Fibroblast of upper back skin (primary cell): ENCODE measurements at regions not wholly inside any gene's neighbourhood (a gene's known extent, or its start where the extent isn't known, plus 50 kb on each side); places are given as distances from the start of the nearest gene placed in this dataset.

ENCODE experiments used
- DNase-seq: peaks from one replicate; pipeline ENCODE4 v3.0.0-alpha.2; 2013

DNA sequence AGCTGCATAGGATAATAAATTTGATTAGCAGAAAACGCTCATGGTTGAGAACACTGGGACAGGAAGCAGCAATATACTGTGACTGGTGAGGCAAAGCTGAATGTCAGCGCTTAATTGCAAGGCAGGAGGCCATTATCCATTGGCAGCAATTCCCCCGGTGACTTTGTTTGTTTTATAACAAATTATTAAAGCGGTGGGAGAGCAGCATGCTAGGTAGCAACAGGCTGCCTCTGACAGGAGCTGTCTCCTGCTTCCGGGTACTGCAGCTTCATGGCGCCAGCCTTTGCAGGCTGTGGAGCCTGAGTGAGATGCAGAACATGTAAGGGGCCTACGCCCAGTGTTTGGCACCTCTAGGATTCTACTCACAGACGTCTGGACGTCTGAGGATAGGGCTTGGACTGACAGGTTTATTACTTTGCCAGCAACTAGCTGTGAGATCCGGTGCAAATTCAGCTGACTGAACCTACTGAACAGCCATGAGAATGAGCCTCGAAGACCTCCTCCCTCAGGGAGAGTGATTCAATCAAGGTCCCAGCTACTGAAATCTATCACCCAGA is 82.1 kb upstream of the SSTR1 start:
- no peak for DNase-seq

DNA sequence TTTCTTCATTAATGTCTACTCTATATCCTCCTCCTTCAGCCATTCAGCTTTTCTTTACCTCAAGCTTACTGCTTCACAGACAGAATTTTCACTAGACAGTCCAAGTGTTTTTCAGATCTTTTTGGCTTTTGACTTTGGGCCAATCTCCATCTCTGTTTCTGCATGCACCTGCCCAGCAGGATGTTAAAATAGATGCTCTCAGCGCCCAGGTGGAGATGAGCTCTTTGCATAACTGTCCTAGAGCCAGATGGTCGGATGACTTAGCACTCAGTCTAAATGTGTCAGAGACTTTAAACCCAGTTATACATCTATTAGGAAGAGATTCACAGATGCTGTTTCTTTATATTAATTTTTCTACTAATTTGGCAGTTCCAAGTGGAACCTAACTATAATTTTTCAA is 80.3 kb upstream of the SSTR1 start:
- DNase-seq: no peak

GRCh38 chr14:38127784-38128183 is 79.9 kb upstream of the SSTR1 start:
- peak; percentile 14 for DNase-seq

DNA sequence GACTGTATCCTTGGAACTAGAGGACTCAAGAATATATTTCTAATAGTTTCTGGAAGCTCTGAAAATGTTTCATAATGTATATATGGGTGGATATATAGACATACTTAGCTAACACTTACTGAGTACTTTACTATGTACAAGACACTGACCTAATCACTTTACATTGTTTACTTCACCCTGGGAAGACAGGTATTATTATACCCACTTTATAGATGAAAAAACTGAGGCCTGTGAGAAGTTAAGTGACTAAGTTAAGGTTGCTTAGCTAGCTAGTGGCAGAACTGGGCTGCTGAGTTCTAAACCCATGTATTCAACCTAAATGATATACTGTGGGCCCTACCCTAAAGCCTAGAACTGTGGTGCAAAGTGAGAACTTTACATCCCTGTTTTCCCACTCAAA is 79.1 kb upstream of the SSTR1 start:
- DNase-seq: no peak

- DNase-seq: no peak
Observed at GRCh38 chr14:38129192-38129591, 78.5 kb upstream of the SSTR1 start.

DNA sequence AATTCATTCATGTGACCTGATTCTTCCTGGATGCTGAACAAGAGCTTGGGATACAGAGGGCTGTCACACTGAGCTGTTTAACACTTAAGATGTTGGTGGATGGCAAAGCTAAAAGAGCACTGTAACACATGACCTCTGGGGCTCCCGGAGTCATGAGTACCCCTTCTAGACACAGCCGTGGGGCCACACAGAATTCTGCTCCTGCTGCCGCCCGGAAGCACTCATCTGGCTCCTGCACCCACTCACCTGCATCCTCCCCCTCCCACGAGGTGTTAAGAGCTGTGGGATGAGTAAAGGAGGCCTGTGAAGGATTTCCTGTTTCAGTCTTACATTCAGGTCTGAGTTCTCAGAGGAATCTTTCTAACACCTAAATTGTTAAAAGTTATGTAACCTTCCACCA is 78.0 kb upstream of the SSTR1 start:
- DNase-seq: no peak

- no peak for DNase-seq
Observed at GRCh38 chr14:38134416-38135030, 73.2 kb upstream of the SSTR1 start.

DNA sequence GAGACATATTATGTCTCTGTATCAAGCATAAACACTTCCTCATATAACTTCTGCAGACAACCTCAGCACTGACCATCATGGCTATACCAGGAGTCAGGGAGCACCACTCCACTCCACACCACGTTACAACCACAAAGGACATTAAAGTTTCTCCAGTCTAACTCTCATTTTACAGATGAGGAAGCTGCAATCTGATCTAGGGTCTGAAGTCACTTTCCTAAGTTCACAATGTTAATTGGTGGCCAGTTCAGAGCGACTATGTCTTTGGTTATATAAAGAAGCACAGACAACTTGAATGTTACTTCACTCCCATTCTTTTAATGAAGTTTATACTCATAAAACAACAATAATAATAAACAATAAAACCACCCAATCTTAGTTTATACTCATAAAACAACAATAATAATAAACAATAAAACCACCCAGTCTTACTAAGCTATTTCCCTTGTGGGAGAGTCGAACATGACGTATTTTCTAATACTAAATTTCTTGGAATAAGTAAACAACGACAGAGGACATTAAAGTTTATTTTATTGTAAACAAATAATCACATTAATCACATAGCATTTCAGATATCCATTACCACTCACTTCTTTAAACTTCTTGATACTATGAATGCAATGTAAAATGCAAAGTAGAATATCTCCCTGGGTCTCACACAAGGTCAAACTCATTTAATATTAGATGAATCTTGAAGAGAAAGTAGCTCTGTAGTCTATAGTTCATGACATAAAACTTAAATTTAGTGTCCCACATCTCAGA is 72.4 kb upstream of the SSTR1 start:
- no peak for DNase-seq

- DNase-seq: peak; percentile 15
Observed at GRCh38 chr14:38137005-38137404, 70.7 kb upstream of the SSTR1 start.

DNA sequence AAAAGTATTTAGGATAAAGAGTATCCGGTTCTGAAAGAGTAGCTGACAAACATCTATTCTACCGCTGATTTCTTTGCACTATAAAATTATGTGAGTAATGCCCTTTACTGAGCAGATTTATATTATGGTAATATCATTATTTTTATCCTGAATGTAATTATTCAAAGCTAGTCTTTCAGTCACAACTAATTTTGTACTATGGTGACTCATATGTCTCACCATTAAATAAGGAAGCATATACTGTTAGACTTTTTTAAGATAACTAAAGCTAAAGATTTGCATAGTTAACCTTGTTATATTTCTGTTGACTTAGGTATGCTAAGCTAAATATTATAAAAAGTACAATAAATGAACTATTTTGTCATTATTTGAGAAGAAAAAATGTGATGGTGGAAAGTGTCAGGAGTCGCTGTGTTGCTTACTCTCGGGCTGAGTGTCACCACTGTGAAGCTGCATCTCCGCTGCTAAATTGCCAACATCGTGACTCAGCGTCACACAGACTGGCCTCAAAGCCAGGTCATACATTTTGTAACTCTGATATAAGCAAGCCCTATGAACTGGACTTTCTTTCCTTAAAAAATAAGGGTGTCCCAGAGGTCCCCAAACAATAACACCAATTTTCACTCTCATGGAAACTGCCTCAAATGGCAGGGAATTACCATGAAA is 69.1 kb upstream of the SSTR1 start:
- no peak for DNase-seq

DNA sequence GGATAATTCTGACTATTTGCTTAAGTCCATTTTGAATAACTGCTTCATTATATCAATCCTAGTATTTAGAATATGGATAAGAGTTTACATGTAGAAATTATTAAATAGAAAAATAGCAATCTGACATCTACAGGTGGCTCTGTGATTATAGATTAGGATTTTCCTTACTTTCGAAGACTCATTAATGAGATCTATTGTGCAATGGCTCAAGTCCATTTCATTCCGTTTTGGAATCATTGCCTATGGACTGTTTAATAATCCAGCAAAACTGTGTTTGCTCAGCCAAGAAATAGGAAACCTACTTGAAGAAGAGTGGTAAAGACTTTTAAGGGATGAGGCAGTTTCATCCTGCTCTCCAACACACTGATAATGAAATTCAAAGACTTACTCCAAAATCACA is 67.8 kb upstream of the SSTR1 start:
- no peak for DNase-seq

- DNase-seq: peak; percentile 63
Observed at GRCh38 chr14:38143170-38143569, 64.5 kb upstream of the SSTR1 start.

DNA sequence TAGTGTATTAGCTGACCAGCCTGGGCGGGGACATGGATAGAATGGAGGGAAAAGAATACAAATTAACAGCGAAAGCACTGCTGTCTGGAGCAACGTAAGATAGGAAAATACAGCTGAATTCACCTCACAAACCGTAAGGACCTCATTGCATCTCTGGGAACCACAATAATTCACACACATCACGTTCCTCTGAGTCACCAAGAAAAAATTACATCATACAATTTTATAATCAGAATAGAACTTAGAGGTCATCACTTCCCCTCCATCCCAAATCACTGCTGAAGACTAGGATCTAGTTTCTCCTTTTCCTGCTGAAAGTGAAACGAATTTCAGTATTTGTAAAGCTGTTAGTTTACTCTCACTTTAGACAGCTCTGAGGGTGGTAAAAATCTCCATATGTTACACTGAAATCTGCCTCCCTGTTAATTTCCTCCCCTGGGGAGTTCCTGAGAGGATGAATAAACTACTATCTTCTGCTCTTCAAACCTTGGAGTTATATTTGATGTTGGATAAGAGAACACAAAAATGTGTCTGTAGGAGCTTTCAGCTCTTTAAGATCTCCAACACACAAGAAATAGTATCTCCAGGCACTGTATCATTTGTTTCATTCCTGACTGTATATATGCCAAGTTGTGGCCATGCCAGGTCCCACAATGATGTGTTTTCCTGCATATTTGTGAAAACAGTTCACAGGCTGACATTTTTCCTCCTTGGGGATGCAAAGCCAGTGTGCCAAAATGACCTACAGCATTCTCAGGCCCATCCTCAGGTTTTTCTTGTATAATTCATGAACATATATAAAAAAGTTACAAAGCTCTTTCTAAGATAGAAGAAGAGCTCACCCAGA is 63.8 kb upstream of the SSTR1 start:
- peak; percentile 86 for DNase-seq

- DNase-seq: no peak
Observed at GRCh38 chr14:38145142-38145541, 62.6 kb upstream of the SSTR1 start.

DNA sequence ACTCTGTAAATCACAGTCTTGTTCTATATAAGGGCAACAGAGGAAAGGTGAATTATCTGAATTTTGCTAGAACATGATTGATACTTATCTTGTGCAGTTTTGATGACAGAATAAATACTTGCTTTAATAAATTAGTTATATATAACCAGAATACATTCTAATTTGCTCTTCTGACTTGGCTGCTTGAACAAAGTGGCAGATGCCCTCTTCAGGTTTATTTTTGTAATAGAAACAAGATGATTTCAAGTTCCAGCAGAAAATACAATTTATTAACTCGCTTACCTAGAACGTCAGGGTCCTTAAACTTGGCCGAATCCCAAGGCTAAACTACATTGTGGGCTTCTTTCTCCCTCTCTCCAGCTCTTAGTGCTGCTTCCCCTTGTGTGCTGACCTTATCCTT is 57.6 kb upstream of the SSTR1 start:
- no peak for DNase-seq
